ENCODE measurements at regions not wholly inside any gene's neighbourhood (a gene's known extent, or its start where the extent isn't known, plus 50 kb on each side); places are given as distances from the start of the nearest gene placed in this dataset.

- no peak for TF ChIP-seq CTCF (IDR thresholded peaks at IDR 0.05)
- TF ChIP-seq POLR2A (IDR thresholded peaks at IDR 0.05), result no peak
- no peak for TF ChIP-seq POLR2AphosphoS5 (IDR thresholded peaks at IDR 0.05)
These were observed 258.1 kb upstream of the RAB4A start for GRCh38 chr1:229012823-229013222.

Measured in upper lobe of left lung (tissue), 4 donors.